ENCODE measurements at regions not wholly inside any gene's neighbourhood (a gene's known extent, or its start where the extent isn't known, plus 50 kb on each side); places are given as distances from the start of the nearest gene placed in this dataset.

DNA sequence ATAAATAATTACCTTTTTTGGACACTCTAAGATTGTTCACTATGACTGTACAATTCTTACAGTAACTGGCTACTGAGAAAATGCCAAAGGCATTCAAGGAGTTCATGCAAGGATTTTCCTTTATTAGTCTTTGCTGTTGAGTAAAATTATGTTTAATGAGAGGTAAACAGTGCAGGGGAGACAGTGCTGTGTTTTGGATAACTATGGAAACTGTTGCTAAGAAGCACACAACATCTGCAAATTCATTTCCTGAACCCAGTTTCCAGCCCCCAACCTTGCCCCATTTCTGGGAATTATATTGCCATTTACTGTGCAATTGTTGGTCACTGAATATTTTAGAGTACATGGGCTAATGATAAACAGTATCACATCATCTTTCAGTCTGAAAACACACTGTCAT, 1005.8 kb downstream of the TRHDE start:
- TF ChIP-seq CEBPB (IDR thresholded peaks at IDR 0.05): no peak
- no peak for TF ChIP-seq NFIC (IDR thresholded peaks at IDR 0.05)
- no peak for TF ChIP-seq EP300 (IDR thresholded peaks at IDR 0.05; ENCODE audit: borderline replicate concordance)
- TF ChIP-seq TEAD4 (IDR thresholded peaks at IDR 0.05): no peak
- TF ChIP-seq, protein P1, sequence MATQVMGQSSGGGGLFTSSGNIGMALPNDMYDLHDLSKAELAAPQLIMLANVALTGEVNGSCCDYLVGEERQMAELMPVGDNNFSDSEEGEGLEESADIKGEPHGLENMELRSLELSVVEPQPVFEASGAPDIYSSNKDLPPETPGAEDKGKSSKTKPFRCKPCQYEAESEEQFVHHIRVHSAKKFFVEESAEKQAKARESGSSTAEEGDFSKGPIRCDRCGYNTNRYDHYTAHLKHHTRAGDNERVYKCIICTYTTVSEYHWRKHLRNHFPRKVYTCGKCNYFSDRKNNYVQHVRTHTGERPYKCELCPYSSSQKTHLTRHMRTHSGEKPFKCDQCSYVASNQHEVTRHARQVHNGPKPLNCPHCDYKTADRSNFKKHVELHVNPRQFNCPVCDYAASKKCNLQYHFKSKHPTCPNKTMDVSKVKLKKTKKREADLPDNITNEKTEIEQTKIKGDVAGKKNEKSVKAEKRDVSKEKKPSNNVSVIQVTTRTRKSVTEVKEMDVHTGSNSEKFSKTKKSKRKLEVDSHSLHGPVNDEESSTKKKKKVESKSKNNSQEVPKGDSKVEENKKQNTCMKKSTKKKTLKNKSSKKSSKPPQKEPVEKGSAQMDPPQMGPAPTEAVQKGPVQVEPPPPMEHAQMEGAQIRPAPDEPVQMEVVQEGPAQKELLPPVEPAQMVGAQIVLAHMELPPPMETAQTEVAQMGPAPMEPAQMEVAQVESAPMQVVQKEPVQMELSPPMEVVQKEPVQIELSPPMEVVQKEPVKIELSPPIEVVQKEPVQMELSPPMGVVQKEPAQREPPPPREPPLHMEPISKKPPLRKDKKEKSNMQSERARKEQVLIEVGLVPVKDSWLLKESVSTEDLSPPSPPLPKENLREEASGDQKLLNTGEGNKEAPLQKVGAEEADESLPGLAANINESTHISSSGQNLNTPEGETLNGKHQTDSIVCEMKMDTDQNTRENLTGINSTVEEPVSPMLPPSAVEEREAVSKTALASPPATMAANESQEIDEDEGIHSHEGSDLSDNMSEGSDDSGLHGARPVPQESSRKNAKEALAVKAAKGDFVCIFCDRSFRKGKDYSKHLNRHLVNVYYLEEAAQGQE (IDR thresholded peaks at IDR 0.05; ENCODE audit: low read depth): no peak
- no peak for TF ChIP-seq ZBTB7A (IDR thresholded peaks at IDR 0.05; ENCODE audit: low read depth)

DNA sequence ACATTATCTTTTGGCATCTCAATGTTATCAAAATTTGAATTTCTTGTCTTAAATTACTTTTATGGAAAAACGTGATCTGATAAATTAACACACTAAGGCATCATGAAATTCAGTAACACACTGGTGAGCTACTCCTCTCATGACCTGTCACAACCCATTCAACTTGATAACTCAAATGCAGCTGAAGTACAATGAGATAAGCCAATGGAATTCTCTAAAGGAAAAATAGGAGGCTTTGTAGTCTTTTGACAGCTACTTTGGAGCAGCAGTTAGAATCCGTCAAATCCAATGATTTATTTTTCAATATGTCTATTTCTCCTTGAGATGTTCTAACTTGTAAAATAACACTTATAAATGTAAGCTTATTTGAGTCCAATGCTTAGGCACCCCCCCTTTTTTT, 1029.4 kb downstream of the TRHDE start:
- no peak for TF ChIP-seq CEBPB (IDR thresholded peaks at IDR 0.05)
- TF ChIP-seq RAD21 (IDR thresholded peaks at IDR 0.05; ENCODE audit: low read depth): no peak
- TF ChIP-seq, protein P1 (IDR thresholded peaks at IDR 0.05; ENCODE audit: low read depth): no peak
- TF ChIP-seq TEAD4 (IDR thresholded peaks at IDR 0.05): no peak
- no peak for TF ChIP-seq ZBTB7A (IDR thresholded peaks at IDR 0.05; ENCODE audit: low read depth)
- TF ChIP-seq EP300 (IDR thresholded peaks at IDR 0.05; ENCODE audit: borderline replicate concordance): no peak
- TF ChIP-seq, protein P2, sequence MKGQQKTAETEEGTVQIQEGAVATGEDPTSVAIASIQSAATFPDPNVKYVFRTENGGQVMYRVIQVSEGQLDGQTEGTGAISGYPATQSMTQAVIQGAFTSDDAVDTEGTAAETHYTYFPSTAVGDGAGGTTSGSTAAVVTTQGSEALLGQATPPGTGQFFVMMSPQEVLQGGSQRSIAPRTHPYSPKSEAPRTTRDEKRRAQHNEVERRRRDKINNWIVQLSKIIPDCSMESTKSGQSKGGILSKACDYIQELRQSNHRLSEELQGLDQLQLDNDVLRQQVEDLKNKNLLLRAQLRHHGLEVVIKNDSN (IDR thresholded peaks at IDR 0.05): no peak
- no peak for TF ChIP-seq FOXM1 (IDR thresholded peaks at IDR 0.05; ENCODE audit: borderline replicate concordance, low read depth)
- TF ChIP-seq CREB1 (IDR thresholded peaks at IDR 0.05; ENCODE audit: low read depth): no peak
- TF ChIP-seq, protein P3, sequence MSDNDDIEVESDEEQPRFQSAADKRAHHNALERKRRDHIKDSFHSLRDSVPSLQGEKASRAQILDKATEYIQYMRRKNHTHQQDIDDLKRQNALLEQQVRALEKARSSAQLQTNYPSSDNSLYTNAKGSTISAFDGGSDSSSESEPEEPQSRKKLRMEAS (IDR thresholded peaks at IDR 0.05): no peak
- no peak for TF ChIP-seq TCF12 (IDR thresholded peaks at IDR 0.05; ENCODE audit: low read depth)
- TF ChIP-seq TAF1 (IDR thresholded peaks at IDR 0.05; ENCODE audit: low read depth): no peak
- TF ChIP-seq YY1 (IDR thresholded peaks at IDR 0.05; ENCODE audit: low read depth): no peak

DNA sequence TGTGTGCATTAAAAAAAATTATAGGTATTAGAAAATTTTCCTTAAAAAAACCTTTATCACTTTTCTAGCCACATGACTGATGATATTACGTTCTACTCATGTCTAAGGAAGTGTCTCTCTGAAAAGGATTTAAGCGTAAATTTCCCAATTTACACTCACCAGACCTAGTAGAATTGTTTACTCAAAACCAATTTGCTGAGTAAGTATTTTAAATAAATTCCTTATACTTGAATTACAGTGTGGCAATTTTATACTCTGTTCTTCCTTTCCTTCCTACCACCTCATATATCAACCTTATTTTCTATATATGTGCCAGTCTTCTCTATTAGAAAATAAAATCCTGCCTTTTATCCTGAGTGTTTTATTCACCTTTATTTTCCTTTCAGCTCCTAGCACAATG, 1035.1 kb downstream of the TRHDE start:
- TF ChIP-seq TCF12 (IDR thresholded peaks at IDR 0.05; ENCODE audit: low read depth) (no peak), YY1 (IDR thresholded peaks at IDR 0.05; ENCODE audit: low read depth) (no peak), NFIC (IDR thresholded peaks at IDR 0.05) (no peak), FOXM1 (IDR thresholded peaks at IDR 0.05; ENCODE audit: borderline replicate concordance, low read depth) (no peak), CEBPB (IDR thresholded peaks at IDR 0.05) (no peak), CREB1 (IDR thresholded peaks at IDR 0.05; ENCODE audit: low read depth) (no peak), TAF1 (IDR thresholded peaks at IDR 0.05; ENCODE audit: low read depth) (no peak), EGR1 (IDR thresholded peaks at IDR 0.05) (no peak), RAD21 (IDR thresholded peaks at IDR 0.05; ENCODE audit: low read depth) (no peak), EP300 (IDR thresholded peaks at IDR 0.05; ENCODE audit: borderline replicate concordance) (no peak), TEAD4 (IDR thresholded peaks at IDR 0.05) (no peak), ZBTB7A (IDR thresholded peaks at IDR 0.05; ENCODE audit: low read depth) (no peak)
- TF ChIP-seq, protein P1 (IDR thresholded peaks at IDR 0.05; ENCODE audit: low read depth): no peak
- TF ChIP-seq, protein P3 (IDR thresholded peaks at IDR 0.05): no peak
- TF ChIP-seq, protein P2 (IDR thresholded peaks at IDR 0.05): no peak

DNA sequence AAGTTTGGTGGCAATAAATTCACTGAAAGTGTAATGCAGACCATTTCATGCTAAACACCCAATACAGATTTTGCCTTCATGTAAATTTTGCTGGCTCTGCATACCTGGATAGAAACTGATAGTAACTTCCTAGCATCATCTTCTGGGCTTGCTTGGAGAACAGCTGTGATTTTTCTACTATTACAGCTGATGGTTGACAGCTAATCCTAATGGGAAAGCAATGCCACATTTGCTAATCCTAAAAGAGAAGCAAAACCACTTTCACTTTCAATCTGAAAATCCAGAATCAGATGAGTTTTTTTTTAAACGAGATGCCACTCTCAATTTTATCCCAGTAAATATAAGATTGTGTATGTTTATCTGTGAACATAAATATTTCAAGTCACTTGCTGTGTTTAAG, 1035.9 kb downstream of the TRHDE start:
- TF ChIP-seq CEBPB (IDR thresholded peaks at IDR 0.05): no peak
- TF ChIP-seq EGR1 (IDR thresholded peaks at IDR 0.05): no peak
- TF ChIP-seq, protein P3 (IDR thresholded peaks at IDR 0.05): no peak
- no peak for TF ChIP-seq EP300 (IDR thresholded peaks at IDR 0.05; ENCODE audit: borderline replicate concordance)

DNA sequence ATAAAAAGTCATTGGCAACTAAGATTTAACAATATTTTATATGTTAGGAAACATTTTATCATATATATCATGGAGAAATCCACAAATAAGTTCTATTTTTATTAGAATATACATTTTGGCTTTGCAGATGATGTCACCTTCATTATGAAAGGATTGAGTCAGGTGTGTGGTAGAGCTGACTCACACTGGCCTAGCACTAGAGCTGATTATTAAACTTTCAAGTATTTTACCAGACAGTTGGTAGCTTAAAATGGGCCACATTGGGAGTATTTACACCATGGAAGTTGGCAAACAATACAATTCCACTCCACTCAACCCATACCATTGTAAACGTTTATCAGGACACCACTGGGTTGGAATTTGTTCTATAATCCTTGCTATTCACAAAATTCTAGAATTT, 1036.6 kb downstream of the TRHDE start:
- TF ChIP-seq TAF1 (IDR thresholded peaks at IDR 0.05; ENCODE audit: low read depth) (no peak), CEBPB (IDR thresholded peaks at IDR 0.05) (no peak), CREB1 (IDR thresholded peaks at IDR 0.05; ENCODE audit: low read depth) (no peak), EP300 (IDR thresholded peaks at IDR 0.05; ENCODE audit: borderline replicate concordance) (no peak), TEAD4 (IDR thresholded peaks at IDR 0.05) (no peak), RAD21 (IDR thresholded peaks at IDR 0.05; ENCODE audit: low read depth) (no peak), TCF12 (IDR thresholded peaks at IDR 0.05; ENCODE audit: low read depth) (no peak), NFIC (IDR thresholded peaks at IDR 0.05) (no peak), EGR1 (IDR thresholded peaks at IDR 0.05) (no peak), FOXM1 (IDR thresholded peaks at IDR 0.05; ENCODE audit: borderline replicate concordance, low read depth) (no peak), ZBTB7A (IDR thresholded peaks at IDR 0.05; ENCODE audit: low read depth) (no peak), YY1 (IDR thresholded peaks at IDR 0.05; ENCODE audit: low read depth) (no peak)
- TF ChIP-seq, protein P3 (IDR thresholded peaks at IDR 0.05): no peak
- TF ChIP-seq, protein P2 (IDR thresholded peaks at IDR 0.05): no peak
- TF ChIP-seq, protein P1 (IDR thresholded peaks at IDR 0.05; ENCODE audit: low read depth): no peak

Measured in Ishikawa (cell line).